WTC11 (cell line): ENCODE measurements at regions not wholly inside any gene's neighbourhood (a gene's known extent, or its start where the extent isn't known, plus 50 kb on each side); places are given as distances from the start of the nearest gene placed in this dataset.

ENCODE experiments used
- ATAC-seq: fragments of 200-7000 bp; cut with Tn5 transposase; 2 replicates; pipeline ENCODE4 v1.10.0; 2021; ENCODE audit warnings: mild to moderate bottlenecking, moderate library complexity
- CTCF ChIA-PET: fragments of 300-600 bp; sonication (Branson Sonifier 250); formaldehyde crosslinking; loops from one replicate; lab custom pipeline; 2021; ENCODE audit warnings: antibody characterized with exemption; lab: Charles Lee
- POLR2A ChIA-PET: fragments of 350-600 bp; sonication (Branson Sonifier 250); formaldehyde crosslinking; loops from one replicate; lab custom pipeline; 2021; ENCODE audit warnings: antibody characterized with exemption; lab: Charles Lee
- DNase-seq: peaks from one replicate; pipeline ENCODE4 v3.0.0; 2021; ENCODE audit warnings: low spot score
- H3K27ac Mint-ChIP-seq: 2 replicates; pipeline ENCODE4 v1.8.0; 2021; ENCODE audit warnings: mixed read lengths
- H3K27me3 Mint-ChIP-seq: 2 replicates; pipeline ENCODE4 v1.8.0; 2021; ENCODE audit warnings: low read depth, mild to moderate bottlenecking, moderate library complexity, mixed read lengths
- H3K36me3 Mint-ChIP-seq: 2 replicates; pipeline ENCODE4 v1.8.0; 2021; ENCODE audit warnings: mixed read lengths
- H3K4me1 Mint-ChIP-seq: 2 replicates; pipeline ENCODE4 v1.8.0; 2022; ENCODE audit warnings: mixed read lengths
- H3K4me3 Mint-ChIP-seq: 2 replicates; pipeline ENCODE4 v1.8.0; 2021; ENCODE audit warnings: mild to moderate bottlenecking, moderate library complexity, mixed read lengths
- H3K9me3 Mint-ChIP-seq: 2 replicates; pipeline ENCODE4 v1.8.0; 2021; ENCODE audit warnings: mixed read lengths
- CBFB ChIP-seq: sonication (generic); formaldehyde crosslinking; IDR thresholded peaks from 2 replicates; pipeline ENCODE4 v1.8.1; 2022; ENCODE audit warnings: mild to moderate bottlenecking, low read depth, missing genetic modification reagents
- CDX4 ChIP-seq: fragments of 250-450 bp; sonication (Bioruptor Pico); IDR thresholded peaks from 2 replicates; pipeline ENCODE4 v1.9.0; 2021; ENCODE audit warnings: moderate library complexity, mild to moderate bottlenecking, inconsistent platforms, borderline replicate concordance
- CTCF ChIP-seq: fragments of 200-600 bp; IDR thresholded peaks from 2 replicates; pipeline ENCODE4 v1.8.0; 2022; ENCODE audit warnings: antibody characterized with exemption
- ELF4 ChIP-seq: sonication (generic); formaldehyde crosslinking; IDR thresholded peaks from 2 replicates; pipeline ENCODE4 v1.8.1; 2022; ENCODE audit warnings: low read depth, mild to moderate bottlenecking, moderate library complexity, missing genetic modification reagents
- ESRRA ChIP-seq: sonication (generic); formaldehyde crosslinking; IDR thresholded peaks from 2 replicates; pipeline ENCODE4 v1.8.1; 2022; ENCODE audit warnings: mild to moderate bottlenecking, missing genetic modification reagents, borderline replicate concordance
- FOXP1 ChIP-seq: sonication (generic); formaldehyde crosslinking; IDR thresholded peaks from 2 replicates; pipeline ENCODE4 v1.8.0; 2022; ENCODE audit warnings: missing genetic modification reagents, mild to moderate bottlenecking, moderate library complexity, borderline replicate concordance
- GRHL2 ChIP-seq: fragments of 250-450 bp; sonication (Bioruptor Pico); IDR thresholded peaks from 2 replicates; pipeline ENCODE4 v1.8.0; 2022; ENCODE audit warnings: mild to moderate bottlenecking, moderate library complexity; ENCODE audit not compliant: insufficient replicate concordance, severe bottlenecking
- GTF2I ChIP-seq: fragments of 250-450 bp; sonication (Bioruptor Pico); conservative IDR thresholded peaks from 2 replicates; pipeline ENCODE4 v1.4.0; 2021; ENCODE audit warnings: mild to moderate bottlenecking
- IRF1 ChIP-seq: sonication (generic); formaldehyde crosslinking; IDR thresholded peaks from 2 replicates; pipeline ENCODE4 v1.8.0; 2023; ENCODE audit warnings: missing genetic modification reagents
- JUN ChIP-seq: sonication (generic); formaldehyde crosslinking; IDR thresholded peaks from 2 replicates; pipeline ENCODE4 v1.8.0; 2023; ENCODE audit warnings: mild to moderate bottlenecking, missing genetic modification reagents
- MAX ChIP-seq: sonication (generic); formaldehyde crosslinking; IDR thresholded peaks from 2 replicates; pipeline ENCODE4 v1.8.0; 2022; ENCODE audit warnings: mild to moderate bottlenecking, missing genetic modification reagents
- NFATC4 ChIP-seq: fragments of 250-450 bp; sonication (Bioruptor Pico); IDR thresholded peaks from 2 replicates; pipeline ENCODE4 v1.9.0; 2021; ENCODE audit warnings: mild to moderate bottlenecking
- USF1 ChIP-seq: sonication (generic); formaldehyde crosslinking; IDR thresholded peaks from 2 replicates; pipeline ENCODE4 v1.8.0; 2022; ENCODE audit warnings: mild to moderate bottlenecking, missing genetic modification reagents
- ZNF219 ChIP-seq: sonication (generic); formaldehyde crosslinking; IDR thresholded peaks from 2 replicates; pipeline ENCODE4 v1.8.0; 2023; ENCODE audit warnings: missing genetic modification reagents, mild to moderate bottlenecking, borderline replicate concordance
- ZNF281 ChIP-seq: sonication (generic); formaldehyde crosslinking; IDR thresholded peaks from 2 replicates; pipeline ENCODE4 v1.8.0; 2023; ENCODE audit warnings: mild to moderate bottlenecking, missing genetic modification reagents
- TF ChIP-seq, protein P1 (sequence below): fragments of 250-450 bp; sonication (Bioruptor Pico); IDR thresholded peaks from 2 replicates; pipeline ENCODE4 v1.9.0; 2021; ENCODE audit warnings: mild to moderate bottlenecking
- TF ChIP-seq, protein P2 (sequence below): sonication (generic); formaldehyde crosslinking; IDR thresholded peaks from 2 replicates; pipeline ENCODE4 v1.8.0; 2022; ENCODE audit warnings: missing genetic modification reagents
- TF ChIP-seq, protein P3 (sequence below): sonication (generic); formaldehyde crosslinking; conservative IDR thresholded peaks from 2 replicates; pipeline ENCODE4 v1.8.1; 2023; ENCODE audit warnings: mild to moderate bottlenecking, low read depth, missing genetic modification reagents, moderate library complexity
- TF ChIP-seq, protein P4 (sequence below): sonication (generic); formaldehyde crosslinking; conservative IDR thresholded peaks from 2 replicates; pipeline ENCODE4 v1.8.1; 2022; ENCODE audit warnings: mild to moderate bottlenecking, missing genetic modification reagents
- TF ChIP-seq, protein P5 (sequence below): fragments of 250-450 bp; sonication (Bioruptor Pico); IDR thresholded peaks from 2 replicates; pipeline ENCODE4 v1.8.0; 2021; ENCODE audit warnings: mild to moderate bottlenecking

GRCh38 chr2:144015036-144015435, 504.9 kb downstream of the ZEB2 start (continued):
- TF ChIP-seq CBFB (no peak), JUN (CRISPR knock-in tag) (no peak), IRF1 (CRISPR knock-in tag) (no peak), ELF4 (CRISPR knock-in tag) (no peak)
- TF ChIP-seq, protein P1, sequence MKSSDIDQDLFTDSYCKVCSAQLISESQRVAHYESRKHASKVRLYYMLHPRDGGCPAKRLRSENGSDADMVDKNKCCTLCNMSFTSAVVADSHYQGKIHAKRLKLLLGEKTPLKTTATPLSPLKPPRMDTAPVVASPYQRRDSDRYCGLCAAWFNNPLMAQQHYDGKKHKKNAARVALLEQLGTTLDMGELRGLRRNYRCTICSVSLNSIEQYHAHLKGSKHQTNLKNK (CRISPR knock-in tag) = no peak

- H3K4me1 Mint-ChIP-seq = peaks cover 5% of the 10 kb centered on the region
- ATAC-seq = no peak
- POLR2A ChIA-PET = interaction anchor here (0.6 kb wide), 1 partner anchor 271 kb away, joined by 3 read pairs; no protein-coding TSS in a partner anchor
- no peak for DNase-seq
- H3K27me3 Mint-ChIP-seq = no peaks in the 10 kb centered on the region
- H3K9me3 Mint-ChIP-seq = peaks cover 5% of the 10 kb centered on the region; the same call in 1 of the 2 replicates
- no peak overlapping the region for H3K27ac Mint-ChIP-seq
- H3K36me3 Mint-ChIP-seq = no peaks in the 10 kb centered on the region
- CTCF ChIA-PET = no interaction called here
- no peak overlapping the region for H3K4me3 Mint-ChIP-seq
- TF ChIP-seq ZNF219 (no peak), GTF2I (CRISPR knock-in tag) (no peak), ESRRA (CRISPR knock-in tag) (no peak), GRHL2 (CRISPR knock-in tag) (no peak), JUN (CRISPR knock-in tag) (no peak), NFATC4 (no peak), CTCF (no peak), MAX (no peak), ZNF281 (no peak), FOXP1 (CRISPR knock-in tag) (no peak), CDX4 (CRISPR knock-in tag) (no peak), USF1 (no peak)
- TF ChIP-seq, protein P2, sequence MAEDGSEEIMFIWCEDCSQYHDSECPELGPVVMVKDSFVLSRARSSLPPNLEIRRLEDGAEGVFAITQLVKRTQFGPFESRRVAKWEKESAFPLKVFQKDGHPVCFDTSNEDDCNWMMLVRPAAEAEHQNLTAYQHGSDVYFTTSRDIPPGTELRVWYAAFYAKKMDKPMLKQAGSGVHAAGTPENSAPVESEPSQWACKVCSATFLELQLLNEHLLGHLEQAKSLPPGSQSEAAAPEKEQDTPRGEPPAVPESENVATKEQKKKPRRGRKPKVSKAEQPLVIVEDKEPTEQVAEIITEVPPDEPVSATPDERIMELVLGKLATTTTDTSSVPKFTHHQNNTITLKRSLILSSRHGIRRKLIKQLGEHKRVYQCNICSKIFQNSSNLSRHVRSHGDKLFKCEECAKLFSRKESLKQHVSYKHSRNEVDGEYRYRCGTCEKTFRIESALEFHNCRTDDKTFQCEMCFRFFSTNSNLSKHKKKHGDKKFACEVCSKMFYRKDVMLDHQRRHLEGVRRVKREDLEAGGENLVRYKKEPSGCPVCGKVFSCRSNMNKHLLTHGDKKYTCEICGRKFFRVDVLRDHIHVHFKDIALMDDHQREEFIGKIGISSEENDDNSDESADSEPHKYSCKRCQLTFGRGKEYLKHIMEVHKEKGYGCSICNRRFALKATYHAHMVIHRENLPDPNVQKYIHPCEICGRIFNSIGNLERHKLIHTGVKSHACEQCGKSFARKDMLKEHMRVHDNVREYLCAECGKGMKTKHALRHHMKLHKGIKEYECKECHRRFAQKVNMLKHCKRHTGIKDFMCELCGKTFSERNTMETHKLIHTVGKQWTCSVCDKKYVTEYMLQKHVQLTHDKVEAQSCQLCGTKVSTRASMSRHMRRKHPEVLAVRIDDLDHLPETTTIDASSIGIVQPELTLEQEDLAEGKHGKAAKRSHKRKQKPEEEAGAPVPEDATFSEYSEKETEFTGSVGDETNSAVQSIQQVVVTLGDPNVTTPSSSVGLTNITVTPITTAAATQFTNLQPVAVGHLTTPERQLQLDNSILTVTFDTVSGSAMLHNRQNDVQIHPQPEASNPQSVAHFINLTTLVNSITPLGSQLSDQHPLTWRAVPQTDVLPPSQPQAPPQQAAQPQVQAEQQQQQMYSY (CRISPR knock-in tag) = no peak
- TF ChIP-seq, protein P3, sequence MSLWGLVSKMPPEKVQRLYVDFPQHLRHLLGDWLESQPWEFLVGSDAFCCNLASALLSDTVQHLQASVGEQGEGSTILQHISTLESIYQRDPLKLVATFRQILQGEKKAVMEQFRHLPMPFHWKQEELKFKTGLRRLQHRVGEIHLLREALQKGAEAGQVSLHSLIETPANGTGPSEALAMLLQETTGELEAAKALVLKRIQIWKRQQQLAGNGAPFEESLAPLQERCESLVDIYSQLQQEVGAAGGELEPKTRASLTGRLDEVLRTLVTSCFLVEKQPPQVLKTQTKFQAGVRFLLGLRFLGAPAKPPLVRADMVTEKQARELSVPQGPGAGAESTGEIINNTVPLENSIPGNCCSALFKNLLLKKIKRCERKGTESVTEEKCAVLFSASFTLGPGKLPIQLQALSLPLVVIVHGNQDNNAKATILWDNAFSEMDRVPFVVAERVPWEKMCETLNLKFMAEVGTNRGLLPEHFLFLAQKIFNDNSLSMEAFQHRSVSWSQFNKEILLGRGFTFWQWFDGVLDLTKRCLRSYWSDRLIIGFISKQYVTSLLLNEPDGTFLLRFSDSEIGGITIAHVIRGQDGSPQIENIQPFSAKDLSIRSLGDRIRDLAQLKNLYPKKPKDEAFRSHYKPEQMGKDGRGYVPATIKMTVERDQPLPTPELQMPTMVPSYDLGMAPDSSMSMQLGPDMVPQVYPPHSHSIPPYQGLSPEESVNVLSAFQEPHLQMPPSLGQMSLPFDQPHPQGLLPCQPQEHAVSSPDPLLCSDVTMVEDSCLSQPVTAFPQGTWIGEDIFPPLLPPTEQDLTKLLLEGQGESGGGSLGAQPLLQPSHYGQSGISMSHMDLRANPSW (CRISPR knock-in tag) = no peak
- TF ChIP-seq, protein P4, sequence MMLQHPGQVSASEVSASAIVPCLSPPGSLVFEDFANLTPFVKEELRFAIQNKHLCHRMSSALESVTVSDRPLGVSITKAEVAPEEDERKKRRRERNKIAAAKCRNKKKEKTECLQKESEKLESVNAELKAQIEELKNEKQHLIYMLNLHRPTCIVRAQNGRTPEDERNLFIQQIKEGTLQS = no peak
- TF ChIP-seq, protein P5, sequence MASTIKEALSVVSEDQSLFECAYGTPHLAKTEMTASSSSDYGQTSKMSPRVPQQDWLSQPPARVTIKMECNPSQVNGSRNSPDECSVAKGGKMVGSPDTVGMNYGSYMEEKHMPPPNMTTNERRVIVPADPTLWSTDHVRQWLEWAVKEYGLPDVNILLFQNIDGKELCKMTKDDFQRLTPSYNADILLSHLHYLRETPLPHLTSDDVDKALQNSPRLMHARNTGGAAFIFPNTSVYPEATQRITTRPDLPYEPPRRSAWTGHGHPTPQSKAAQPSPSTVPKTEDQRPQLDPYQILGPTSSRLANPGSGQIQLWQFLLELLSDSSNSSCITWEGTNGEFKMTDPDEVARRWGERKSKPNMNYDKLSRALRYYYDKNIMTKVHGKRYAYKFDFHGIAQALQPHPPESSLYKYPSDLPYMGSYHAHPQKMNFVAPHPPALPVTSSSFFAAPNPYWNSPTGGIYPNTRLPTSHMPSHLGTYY (CRISPR knock-in tag) = no peak
Observed at GRCh38 chr2:144014103-144014502, 505.8 kb downstream of the ZEB2 start.
